H4 (cell line): ENCODE measurements at regions not wholly inside any gene's neighbourhood (a gene's known extent, or its start where the extent isn't known, plus 50 kb on each side); places are given as distances from the start of the nearest gene placed in this dataset.

Source experiments
- DNase-seq: peaks from one replicate; pipeline ENCODE4 v3.0.0-alpha.2; 2015; ENCODE audit warnings: low spot score

GRCh38 chr21:38556390-38556789, 58.1 kb upstream of the ERG start:
- no peak for DNase-seq

GRCh38 chr21:38561205-38561604, 62.9 kb upstream of the ERG start:
- DNase-seq = no peak

- no peak for DNase-seq
These were observed 63.6 kb upstream of the ERG start for GRCh38 chr21:38561613-38562581.

- no peak for DNase-seq
These were observed 69.2 kb upstream of the ERG start for GRCh38 chr21:38567335-38567969.

- no peak for DNase-seq
These were observed 69.7 kb upstream of the ERG start for GRCh38 chr21:38567970-38568360.

GRCh38 chr21:38569733-38570132, 71.5 kb upstream of the ERG start:
- no peak for DNase-seq

- no peak for DNase-seq
These were observed 72.3 kb upstream of the ERG start for GRCh38 chr21:38570596-38570995.

- DNase-seq = no peak
These were observed 76.8 kb upstream of the ERG start for GRCh38 chr21:38574895-38575575.

- no peak for DNase-seq
These were observed 79.6 kb upstream of the ERG start for GRCh38 chr21:38577887-38578286.

GRCh38 chr21:38590449-38591217, 92.4 kb upstream of the ERG start:
- no peak for DNase-seq

- DNase-seq = no peak
These were observed 92.9 kb upstream of the ERG start for GRCh38 chr21:38591218-38591537.

GRCh38 chr21:38596264-38597042, 98.2 kb upstream of the ERG start:
- no peak for DNase-seq

- no peak for DNase-seq
These were observed 99.1 kb upstream of the ERG start for GRCh38 chr21:38597421-38597820.

GRCh38 chr21:38598413-38598812, 100.1 kb upstream of the ERG start:
- no peak for DNase-seq

GRCh38 chr21:38599381-38599975, 101.2 kb upstream of the ERG start:
- DNase-seq = no peak

GRCh38 chr21:38600106-38600505, 101.8 kb upstream of the ERG start:
- DNase-seq = no peak

GRCh38 chr21:38605236-38605635, 107.0 kb upstream of the ERG start:
- no peak for DNase-seq

- no peak for DNase-seq
These were observed 111.3 kb upstream of the ERG start for GRCh38 chr21:38609580-38609979.

- DNase-seq = no peak
These were observed 112.5 kb upstream of the ERG start for GRCh38 chr21:38610623-38611251.

- DNase-seq = no peak
These were observed 113.0 kb upstream of the ERG start for GRCh38 chr21:38611277-38611676.
